Mammary epithelial cell (primary cell): ENCODE measurements at regions not wholly inside any gene's neighbourhood (a gene's known extent, or its start where the extent isn't known, plus 50 kb on each side); places are given as distances from the start of the nearest gene placed in this dataset.

Experiments used
- CTCF ChIP-seq, 2 donors: IDR thresholded peaks in 1 of 2; conservative IDR thresholded peaks in 1 of 2; 2 replicates each; pipeline ENCODE4 v1.5.1; 2011 to 2012; ENCODE audit warnings: inconsistent platforms in 2 of 2, low read length in 2 of 2, mild to moderate bottlenecking in 2 of 2, control low read depth in 1 of 2, low read depth in 1 of 2; ENCODE audit not compliant: insufficient read depth in 1 of 2; ENCODE audit errors: extremely low read depth in 1 of 2
- EZH2 ChIP-seq: IDR thresholded peaks from 2 replicates; pipeline ENCODE4 v1.6.1; 2012; ENCODE audit warnings: low read length, inconsistent platforms, borderline replicate concordance

- no peak for TF ChIP-seq CTCF (conservative IDR thresholded peaks at IDR 0.05 in 1 of 2, IDR thresholded peaks at IDR 0.05 in 1 of 2; ENCODE audit: extremely low read depth in 1 of 2, insufficient read depth in 1 of 2, low read depth in 1 of 2, low read length in 2 of 2)
- TF ChIP-seq EZH2, result no peak
Measured at GRCh38 chr2:9055471-9055870, 52.0 kb upstream of the MBOAT2 start.
